Inferior parietal cortex (tissue), 1 donor: ENCODE measurements at regions not wholly inside any gene's neighbourhood (a gene's known extent, or its start where the extent isn't known, plus 50 kb on each side); places are given as distances from the start of the nearest gene placed in this dataset.

Experiments
- DNase-seq: peaks from one replicate; pipeline ENCODE4 v3.0.0-alpha.2; 2016; ENCODE audit errors: extremely low spot score

DNA sequence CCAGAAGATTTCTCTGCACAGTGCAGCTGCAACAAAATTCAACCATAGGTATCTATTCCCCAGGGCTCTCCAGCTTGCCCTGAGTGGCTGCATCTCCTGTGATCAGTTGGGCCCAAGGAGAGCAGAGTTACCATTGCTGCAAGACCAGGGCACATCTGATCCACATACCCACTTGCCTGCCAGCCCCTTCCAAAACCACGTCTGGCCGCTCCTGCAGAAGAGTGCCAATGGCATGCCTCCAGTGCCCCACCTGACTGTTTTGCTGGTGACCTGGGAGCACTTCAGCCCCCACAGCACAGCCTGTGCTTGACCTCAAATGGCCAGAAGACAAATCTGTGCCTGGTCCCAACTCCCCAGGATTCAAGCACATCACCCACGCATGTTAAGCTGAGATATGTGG, 526.1 kb upstream of the GBE1 start:
- DNase-seq: no peak

GRCh38 chr3:82281205-82281604, 519.8 kb upstream of the GBE1 start:
- DNase-seq: no peak

DNA sequence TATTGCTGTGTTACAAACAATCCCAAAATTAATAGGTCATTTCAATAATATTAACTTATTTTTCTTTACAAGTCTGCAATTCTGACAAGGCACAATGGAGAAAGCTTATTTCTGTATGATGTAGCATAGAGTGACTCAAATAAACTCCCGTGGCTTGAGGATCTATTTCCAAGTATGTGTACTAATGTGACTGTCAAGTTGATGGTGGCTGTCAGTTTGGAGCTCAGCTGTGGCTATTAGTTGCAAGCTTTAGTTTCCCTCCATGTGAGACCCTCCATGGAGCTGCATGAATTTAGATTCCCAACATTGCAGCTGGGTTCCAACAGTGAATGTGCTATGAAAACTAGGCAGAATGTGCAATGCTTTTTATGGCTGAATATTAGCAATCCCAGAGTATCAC, 515.5 kb upstream of the GBE1 start:
- DNase-seq: no peak

DNA sequence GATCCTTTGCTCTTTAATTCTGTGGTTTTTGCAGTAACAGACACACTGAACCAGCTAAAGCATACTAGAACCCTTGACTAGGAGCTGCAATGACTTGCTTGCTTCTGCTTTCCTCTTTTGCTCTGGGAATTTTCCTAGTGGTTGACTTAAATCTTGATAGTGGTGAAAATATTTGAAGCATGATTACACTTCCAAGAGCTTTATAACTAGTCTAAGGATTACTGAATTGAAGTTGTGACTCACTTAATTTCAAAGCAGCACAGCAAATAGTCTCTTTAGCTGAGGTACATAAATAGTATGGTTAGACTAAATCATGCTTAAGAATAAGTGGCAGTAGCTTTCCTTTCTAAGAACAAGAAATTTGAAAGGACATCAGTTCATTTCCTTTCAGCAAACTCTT, 513.5 kb upstream of the GBE1 start:
- DNase-seq: no peak

- no peak for DNase-seq
Observed at GRCh38 chr3:82265747-82266146, 504.3 kb upstream of the GBE1 start.

DNA sequence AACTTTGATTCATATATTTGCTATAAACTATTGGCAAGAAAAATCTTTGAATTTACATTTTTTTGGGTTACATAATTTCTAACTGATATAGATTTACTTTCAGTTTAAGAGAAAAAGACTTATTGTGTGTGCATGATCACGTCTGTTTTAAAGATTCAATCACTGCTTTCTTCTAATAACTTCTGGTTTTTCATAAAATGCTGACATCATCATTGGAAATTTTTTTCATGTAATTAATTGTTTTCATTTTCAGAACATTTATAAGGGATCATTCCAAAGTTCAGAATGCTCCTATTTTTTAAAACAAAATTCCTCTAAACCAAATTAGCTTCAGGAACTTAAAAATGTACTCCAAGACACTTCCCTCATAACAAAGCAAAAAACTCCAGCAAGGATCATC, 500.7 kb upstream of the GBE1 start:
- DNase-seq: no peak

GRCh38 chr3:82261637-82262036, 500.2 kb upstream of the GBE1 start:
- no peak for DNase-seq

- no peak for DNase-seq
Observed at GRCh38 chr3:82261013-82261412, 499.6 kb upstream of the GBE1 start.

DNA sequence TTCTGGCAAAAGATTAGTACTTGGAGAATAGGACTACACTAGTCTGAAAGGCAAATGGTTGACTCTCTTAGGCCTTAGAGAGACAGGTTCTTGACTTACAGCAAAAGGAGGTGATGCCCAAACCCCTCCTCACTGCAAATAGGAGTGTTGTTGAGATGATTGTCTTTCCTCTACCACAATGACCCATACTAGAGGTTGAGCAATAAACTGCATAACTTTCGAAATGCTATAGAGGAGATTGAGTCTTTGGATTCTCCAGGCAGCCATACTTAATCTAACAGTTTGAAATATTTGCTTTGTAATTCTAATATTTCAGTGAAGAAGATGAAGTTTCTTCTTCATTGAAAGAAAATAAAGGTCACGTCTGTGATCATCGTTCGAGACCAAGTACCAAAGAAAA, 498.5 kb upstream of the GBE1 start:
- DNase-seq: no peak

- no peak for DNase-seq
Observed at GRCh38 chr3:82240322-82240721, 478.9 kb upstream of the GBE1 start.

DNA sequence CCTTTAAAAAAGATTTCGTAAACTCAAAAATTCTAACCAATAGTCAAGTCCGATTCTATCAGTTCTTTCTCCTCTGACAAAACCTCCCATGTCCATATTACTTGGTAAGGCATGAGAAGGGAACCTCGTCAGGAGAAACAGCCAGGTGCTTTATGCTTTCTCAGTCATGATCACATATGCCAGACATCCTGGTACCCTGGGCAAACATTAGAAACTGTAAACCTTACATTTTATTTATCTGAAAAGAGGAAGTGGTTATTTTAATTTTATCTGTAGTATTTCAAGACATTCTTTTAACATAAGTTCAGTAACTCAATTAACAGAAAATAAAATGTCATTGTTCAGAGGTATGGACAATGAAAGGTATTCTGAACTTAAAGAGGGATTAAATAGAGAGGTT, 474.8 kb upstream of the GBE1 start:
- no peak for DNase-seq

- no peak for DNase-seq
Observed at GRCh38 chr3:82229397-82229796, 468.0 kb upstream of the GBE1 start.

DNA sequence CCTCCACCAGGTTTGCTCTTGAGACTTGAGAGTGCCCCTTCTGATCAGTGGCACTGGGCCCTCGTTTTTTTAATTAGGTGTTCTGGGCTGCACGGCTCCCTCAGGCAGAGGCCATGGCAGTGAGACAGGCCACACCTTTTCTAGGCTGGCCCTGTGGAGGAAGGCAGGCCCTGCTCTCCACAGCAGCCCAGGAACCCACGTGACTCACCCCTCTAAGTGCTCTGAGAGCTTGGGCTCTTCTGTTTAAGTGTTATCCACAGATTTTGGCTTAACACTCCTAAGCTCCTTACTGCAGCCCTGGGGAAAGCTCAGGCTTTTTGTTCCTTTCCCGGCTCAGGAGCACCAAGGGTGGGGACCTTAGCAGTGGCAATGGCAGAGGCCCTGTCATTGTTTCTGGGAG, 463.2 kb upstream of the GBE1 start:
- no peak for DNase-seq

GRCh38 chr3:82222401-82222800, 461.0 kb upstream of the GBE1 start:
- no peak for DNase-seq

GRCh38 chr3:82217571-82217970, 456.1 kb upstream of the GBE1 start:
- DNase-seq: no peak

DNA sequence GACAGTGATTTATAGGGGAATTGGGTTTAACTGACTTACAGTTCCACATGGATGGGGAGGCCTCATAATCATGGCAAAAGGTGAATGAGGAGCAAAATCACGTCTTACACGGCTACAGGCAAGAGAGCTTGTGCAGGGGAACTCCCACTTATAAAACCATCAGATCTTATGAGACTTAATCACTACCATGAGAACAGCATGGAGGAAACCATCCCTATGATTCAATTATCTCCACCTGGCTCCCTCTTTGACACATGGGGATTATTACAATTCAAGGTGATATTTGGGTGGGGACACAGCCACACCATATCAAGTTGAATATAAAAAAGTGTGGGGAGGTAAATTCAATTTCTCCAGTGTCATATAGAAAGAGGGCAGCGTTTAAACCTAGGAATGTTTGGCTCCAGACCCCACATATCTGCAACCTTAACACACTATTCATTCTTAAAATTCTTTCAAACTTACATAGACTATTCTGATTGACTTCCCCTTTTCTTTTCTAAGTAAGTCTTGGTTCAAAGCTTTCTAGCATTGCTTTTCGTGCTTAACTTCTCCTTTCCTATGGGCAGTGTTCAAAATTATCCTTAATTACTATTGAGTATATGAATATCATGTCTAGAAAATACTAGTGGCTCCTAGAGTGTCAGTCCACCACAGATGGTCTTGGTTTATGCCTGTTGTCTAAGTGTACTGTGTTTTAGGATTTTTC, 446.7 kb upstream of the GBE1 start:
- no peak for DNase-seq

- DNase-seq: no peak
Observed at GRCh38 chr3:82202269-82202668, 440.8 kb upstream of the GBE1 start.

- no peak for DNase-seq
Observed at GRCh38 chr3:82201316-82201715, 439.9 kb upstream of the GBE1 start.

DNA sequence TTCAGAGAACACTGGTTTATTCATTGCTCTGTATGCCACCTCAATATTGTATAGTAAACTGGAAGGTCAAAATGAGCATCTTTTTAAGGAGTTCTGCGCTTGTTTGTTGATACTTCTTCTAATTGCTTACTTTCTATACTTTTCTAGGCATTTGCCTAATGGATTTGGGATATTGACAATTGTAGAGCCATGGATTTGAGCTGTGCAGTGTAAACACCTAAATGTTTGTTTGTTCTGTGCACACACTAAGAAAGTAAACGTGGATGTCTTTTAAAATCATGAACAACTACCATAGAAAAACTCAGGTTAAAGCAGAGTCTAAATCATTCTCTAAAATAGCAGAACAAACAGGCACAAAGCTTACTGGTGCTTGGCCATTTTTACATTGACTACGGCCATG, 436.6 kb upstream of the GBE1 start:
- DNase-seq: no peak

- DNase-seq: no peak
Observed at GRCh38 chr3:82196645-82197044, 435.2 kb upstream of the GBE1 start.

GRCh38 chr3:82194870-82195269, 433.4 kb upstream of the GBE1 start:
- no peak for DNase-seq

DNA sequence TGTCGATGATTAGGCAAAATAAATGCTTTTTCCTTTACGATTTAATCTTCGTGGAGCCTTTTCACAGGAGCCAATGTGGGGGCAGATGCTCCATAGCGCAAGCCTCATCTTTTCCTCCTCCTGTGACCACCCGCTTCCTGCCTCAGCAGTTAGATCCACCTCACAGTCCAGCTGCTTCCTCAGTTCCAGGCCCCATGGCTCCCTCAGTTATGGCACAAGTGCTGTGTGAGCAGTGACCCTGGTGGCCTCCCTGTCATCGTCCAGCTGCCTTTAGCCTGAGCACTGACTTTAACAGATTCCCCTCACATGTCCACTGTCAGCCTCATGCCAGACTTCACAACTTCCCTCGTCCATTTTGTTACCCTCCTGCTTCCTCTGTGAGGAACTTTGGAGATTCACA, 424.6 kb upstream of the GBE1 start:
- DNase-seq: no peak

GRCh38 chr3:82179291-82179690, 417.8 kb upstream of the GBE1 start:
- DNase-seq: no peak

DNA sequence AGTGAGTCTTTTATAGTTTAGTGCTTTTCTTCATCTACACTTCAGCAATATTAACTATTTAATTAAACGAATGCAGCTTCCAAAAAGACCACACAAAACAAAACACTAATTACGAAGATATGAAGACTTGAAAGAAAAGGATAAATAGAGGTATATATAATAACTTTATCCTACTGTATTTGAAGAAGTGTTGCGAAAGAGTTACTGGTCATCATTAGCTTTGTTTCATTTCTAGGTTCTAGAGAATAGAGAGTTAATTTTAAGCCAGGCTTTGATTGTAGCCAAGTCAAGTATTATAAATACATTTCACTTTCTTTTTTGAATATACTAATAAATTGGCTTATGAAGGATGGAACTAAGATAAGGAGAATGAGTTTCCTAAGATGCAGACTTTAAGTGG, 416.8 kb upstream of the GBE1 start:
- DNase-seq: no peak
